COR-L47 (cell line): ENCODE measurements at regions not wholly inside any gene's neighbourhood (a gene's known extent, or its start where the extent isn't known, plus 50 kb on each side); places are given as distances from the start of the nearest gene placed in this dataset.
A peak's percentile ranks its signal among the peaks of the same experiment; 100 is the strongest.
"Not testable (repeated sequence)": the region's sequence is repeated elsewhere in the genome, so short reads cannot be mapped to it uniquely, and the experiment has no call there.

Experiments used
- DNase-seq: peaks from one replicate; lab custom pipeline; 2025; lab: John Stamatoyannopoulos, UW

GRCh38 chr13:22893777-22894176, 287.0 kb upstream of the SGCG start:
- DNase-seq, result no peak

GRCh38 chr13:22897571-22898314, 283.0 kb upstream of the SGCG start:
- DNase-seq, result no peak

- DNase-seq, result not testable (repeated sequence)
Observed at GRCh38 chr13:22900416-22900951, 280.3 kb upstream of the SGCG start.

GRCh38 chr13:22903301-22903700, 277.5 kb upstream of the SGCG start:
- DNase-seq, result no peak

GRCh38 chr13:22903925-22904324, 276.9 kb upstream of the SGCG start:
- no peak for DNase-seq

GRCh38 chr13:22915442-22916082, 265.2 kb upstream of the SGCG start:
- DNase-seq, result peak; percentile 62

GRCh38 chr13:22916276-22916675, 264.5 kb upstream of the SGCG start:
- DNase-seq, result peak; percentile 7

- DNase-seq, result no peak
Observed at GRCh38 chr13:22925881-22926747, 254.7 kb upstream of the SGCG start.

- no peak for DNase-seq
Observed at GRCh38 chr13:22926748-22927400, 253.9 kb upstream of the SGCG start.

GRCh38 chr13:22927845-22928244, 252.9 kb upstream of the SGCG start:
- not testable (repeated sequence) for DNase-seq

- DNase-seq, result no peak
Observed at GRCh38 chr13:22929381-22930126, 251.2 kb upstream of the SGCG start.

GRCh38 chr13:22931576-22931975, 249.2 kb upstream of the SGCG start:
- DNase-seq, result no peak

- DNase-seq, result not testable (repeated sequence)
Observed at GRCh38 chr13:22932632-22933412, 248.0 kb upstream of the SGCG start.

GRCh38 chr13:22933571-22934181, 247.1 kb upstream of the SGCG start:
- DNase-seq, result no peak

GRCh38 chr13:22934744-22935523, 245.8 kb upstream of the SGCG start:
- DNase-seq, result no peak

GRCh38 chr13:22936228-22936627, 244.6 kb upstream of the SGCG start:
- no peak for DNase-seq

- DNase-seq, result no peak
Observed at GRCh38 chr13:22937241-22937640, 243.5 kb upstream of the SGCG start.

- DNase-seq, result no peak
Observed at GRCh38 chr13:22937953-22938352, 242.8 kb upstream of the SGCG start.

- DNase-seq, result no peak
Observed at GRCh38 chr13:22938576-22938975, 242.2 kb upstream of the SGCG start.
